Keratinocyte (primary cell): ENCODE measurements at regions not wholly inside any gene's neighbourhood (a gene's known extent, or its start where the extent isn't known, plus 50 kb on each side); places are given as distances from the start of the nearest gene placed in this dataset.

Experiments
- DNase-seq: peaks from one replicate; pipeline ENCODE4 v3.0.0-alpha.2; 2011; ENCODE audit warnings: low read depth, missing footprints, low spot score
- FAIRE-seq: peaks from 2 replicates; lab custom pipeline; 2011; peaks lifted over from hg19 to GRCh38; lab: Jason Lieb, UNC
- H2AFZ ChIP-seq: 2 replicates; pipeline ENCODE4 v1.6.0; 2012; ENCODE audit warnings: low read length, control low read depth, inconsistent platforms; ENCODE audit not compliant: control insufficient read depth
- H3K27ac ChIP-seq: 2 replicates; pipeline ENCODE4 v1.5.1; 2011; ENCODE audit warnings: low read length; ENCODE audit not compliant: control insufficient read depth, insufficient read depth
- H3K27me3 ChIP-seq: 3 replicates; pipeline ENCODE4 v1.6.0; 2011; ENCODE audit warnings: low read length; ENCODE audit not compliant: control insufficient read depth, insufficient read depth; ENCODE audit errors: extremely low read depth
- H3K36me3 ChIP-seq, 2 experiments: 2 replicates in 1 of 2; 3 replicates in 1 of 2; pipeline ENCODE4 v1.5.1; 2011; ENCODE audit warnings: low read length in 2 of 2, mild to moderate bottlenecking in 1 of 2; ENCODE audit not compliant: control insufficient read depth in 2 of 2, insufficient read depth in 2 of 2; ENCODE audit errors: extremely low read depth in 1 of 2
- H3K4me1 ChIP-seq: 3 replicates; pipeline ENCODE4 v1.5.1; 2011; ENCODE audit warnings: low read length; ENCODE audit not compliant: control insufficient read depth, insufficient read depth; ENCODE audit errors: extremely low read depth
- H3K4me2 ChIP-seq: 3 replicates; pipeline ENCODE4 v1.6.0; 2011; ENCODE audit warnings: low read depth, low read length; ENCODE audit not compliant: control insufficient read depth, insufficient read depth; ENCODE audit errors: extremely low read depth
- H3K4me3 ChIP-seq, 3 experiments: fragments of 200-600 bp in 1 of 3; sonication (generic) in 1 of 3; 2 replicates in 2 of 3; 3 replicates in 1 of 3; pipeline ENCODE4 v1.5.1; 2011 to 2016; ENCODE audit warnings: low read length in 3 of 3, mild to moderate bottlenecking in 3 of 3, control low read depth in 2 of 3, inconsistent platforms in 1 of 3, low read depth in 1 of 3, mixed read lengths in 1 of 3, mixed run types in 1 of 3, moderate library complexity in 1 of 3; ENCODE audit not compliant: control insufficient read depth in 2 of 3, insufficient read depth in 2 of 3; ENCODE audit errors: extremely low read depth in 1 of 3
- H3K79me2 ChIP-seq: 2 replicates; pipeline ENCODE4 v1.6.0; 2012; ENCODE audit warnings: low read length; ENCODE audit not compliant: control insufficient read depth, insufficient read depth
- H3K9ac ChIP-seq: 3 replicates; pipeline ENCODE4 v1.6.0; 2011; ENCODE audit warnings: low read length; ENCODE audit not compliant: control insufficient read depth, insufficient read depth; ENCODE audit errors: extremely low read depth
- H3K9me1 ChIP-seq: 3 replicates; pipeline ENCODE4 v1.6.0; 2011; ENCODE audit warnings: low read length; ENCODE audit not compliant: control insufficient read depth, insufficient read depth; ENCODE audit errors: extremely low read depth
- H3K9me3 ChIP-seq: 2 replicates; pipeline ENCODE4 v1.5.1; 2012; ENCODE audit warnings: low read depth, low read length; ENCODE audit not compliant: control insufficient read depth
- H4K20me1 ChIP-seq: 3 replicates; pipeline ENCODE4 v1.6.0; 2011; ENCODE audit warnings: low read length; ENCODE audit not compliant: control insufficient read depth, insufficient read depth; ENCODE audit errors: extremely low read depth
- CTCF ChIP-seq, 3 experiments: IDR thresholded peaks in 1 of 3; conservative IDR thresholded peaks in 1 of 3; optimal IDR thresholded peaks in 1 of 3; 2 replicates in 2 of 3; 3 replicates in 1 of 3; pipeline versions ENCODE3 to v1.5.1; 2011; ENCODE audit warnings: low read length in 3 of 3, mild to moderate bottlenecking in 3 of 3, moderate library complexity in 2 of 3, control low read depth in 1 of 3, inconsistent platforms in 1 of 3; ENCODE audit not compliant: insufficient read depth in 2 of 3; ENCODE audit errors: extremely low read depth in 1 of 3
- EZH2 ChIP-seq: IDR thresholded peaks from one replicate; pipeline ENCODE4 v1.6.1; 2012; ENCODE audit warnings: inconsistent platforms, mild to moderate bottlenecking, low read length, moderate library complexity
- dilution Hi-C: fragments of 300-500 bp; cut with MboI; formaldehyde crosslinking; loops from one replicate; pipeline ENCODE4 v1.7.0; 2020; ENCODE audit warnings: low sequenced_read_pairs; ENCODE audit not compliant: extremely low pct_ligation_motif_present

- Histone ChIP-seq H3K4me3 (no peak overlapping the region), H3K9me3 (no peaks in the 10 kb centered on the region), H2AFZ (no peak overlapping the region), H3K79me2 (no peaks in the 10 kb centered on the region), H3K27ac (no peak overlapping the region), H3K36me3 (no peaks in the 10 kb centered on the region), H3K9me1 (no peaks in the 10 kb centered on the region), H3K4me2 (no peak overlapping the region), H4K20me1 (no peaks in the 10 kb centered on the region), H3K4me1 (peaks cover 5% of the 10 kb centered on the region), H3K27me3 (peaks cover 2% of the 10 kb centered on the region), H3K9ac (no peak overlapping the region)
- FAIRE-seq (no peak), DNase-seq (no peak)
- dilution Hi-C loops = no loop called here
- TF ChIP-seq EZH2 (no peak), CTCF (optimal IDR thresholded peaks at IDR 0.05 in 1 of 3, IDR thresholded peaks at IDR 0.05 in 1 of 3, conservative IDR thresholded peaks at IDR 0.05 in 1 of 3; ENCODE audit: extremely low read depth in 1 of 3, insufficient read depth in 2 of 3, low read length in 3 of 3) (no peak)
Observed at GRCh38 chr14:101623685-101624444, 62.6 kb downstream of the DIO3 start.

- Histone ChIP-seq H3K27me3 (peaks cover 3% of the 10 kb centered on the region), H3K4me2 (no peak overlapping the region), H3K27ac (no peak overlapping the region), H3K4me3 (no peak overlapping the region), H3K79me2 (no peaks in the 10 kb centered on the region), H3K9ac (no peak overlapping the region), H3K4me1 (peaks cover 5% of the 10 kb centered on the region), H3K9me3 (no peaks in the 10 kb centered on the region), H3K36me3 (no peaks in the 10 kb centered on the region), H3K9me1 (no peaks in the 10 kb centered on the region), H4K20me1 (no peaks in the 10 kb centered on the region), H2AFZ (no peak overlapping the region)
- DNase-seq (no peak), FAIRE-seq (no peak)
- TF ChIP-seq CTCF (optimal IDR thresholded peaks at IDR 0.05 in 1 of 3, IDR thresholded peaks at IDR 0.05 in 1 of 3, conservative IDR thresholded peaks at IDR 0.05 in 1 of 3; ENCODE audit: extremely low read depth in 1 of 3, insufficient read depth in 2 of 3, low read length in 3 of 3) (no peak), EZH2 (no peak)
- dilution Hi-C loops = no loop called here
Observed at GRCh38 chr14:101624536-101624935, 63.2 kb downstream of the DIO3 start.
